Activated T-helper 17 cell treated with anti-CD3 and anti-CD28 coated beads, Interleukin-2, amount 50 U/mL, for 72 hours (primary cell): ENCODE measurements at regions not wholly inside any gene's neighbourhood (a gene's known extent, or its start where the extent isn't known, plus 50 kb on each side); places are given as distances from the start of the nearest gene placed in this dataset.

Experiments used
- ATAC-seq: fragments of 150-1000 bp; cut with Tn5 transposase; replicated peaks from 2 replicates; pipeline ENCODE4 v1.10.0; 2021; ENCODE audit warnings: mild to moderate bottlenecking, moderate library complexity
- H3K27ac Mint-ChIP-seq: one replicate; pipeline ENCODE4 v1.8.0; 2022; ENCODE audit warnings: mixed read lengths
- H3K27me3 Mint-ChIP-seq: one replicate; pipeline ENCODE4 v1.8.0; 2022; ENCODE audit warnings: mixed read lengths
- H3K36me3 Mint-ChIP-seq: one replicate; pipeline ENCODE4 v1.8.0; 2022; ENCODE audit warnings: low read depth, mild to moderate bottlenecking, mixed read lengths
- H3K4me1 Mint-ChIP-seq: one replicate; pipeline ENCODE4 v1.8.0; 2022; ENCODE audit warnings: mixed read lengths
- H3K4me3 Mint-ChIP-seq: one replicate; pipeline ENCODE4 v1.8.0; 2022; ENCODE audit warnings: mild to moderate bottlenecking, mixed read lengths
- H3K9me3 Mint-ChIP-seq: one replicate; pipeline ENCODE4 v1.8.0; 2022; ENCODE audit warnings: mixed read lengths

GRCh38 chr11:43580735-43581369, 99.7 kb upstream of the HSD17B12 start:
- Mint-ChIP-seq H3K4me3 (peak overlapping the region; percentile 74), H3K27me3 (peaks cover 68% of the 10 kb centered on the region), H3K36me3 (peaks cover 16% of the 10 kb centered on the region), H3K9me3 (no peaks in the 10 kb centered on the region), H3K4me1 (peaks cover 24% of the 10 kb centered on the region), H3K27ac (no peak overlapping the region)
- no peak for ATAC-seq

DNA sequence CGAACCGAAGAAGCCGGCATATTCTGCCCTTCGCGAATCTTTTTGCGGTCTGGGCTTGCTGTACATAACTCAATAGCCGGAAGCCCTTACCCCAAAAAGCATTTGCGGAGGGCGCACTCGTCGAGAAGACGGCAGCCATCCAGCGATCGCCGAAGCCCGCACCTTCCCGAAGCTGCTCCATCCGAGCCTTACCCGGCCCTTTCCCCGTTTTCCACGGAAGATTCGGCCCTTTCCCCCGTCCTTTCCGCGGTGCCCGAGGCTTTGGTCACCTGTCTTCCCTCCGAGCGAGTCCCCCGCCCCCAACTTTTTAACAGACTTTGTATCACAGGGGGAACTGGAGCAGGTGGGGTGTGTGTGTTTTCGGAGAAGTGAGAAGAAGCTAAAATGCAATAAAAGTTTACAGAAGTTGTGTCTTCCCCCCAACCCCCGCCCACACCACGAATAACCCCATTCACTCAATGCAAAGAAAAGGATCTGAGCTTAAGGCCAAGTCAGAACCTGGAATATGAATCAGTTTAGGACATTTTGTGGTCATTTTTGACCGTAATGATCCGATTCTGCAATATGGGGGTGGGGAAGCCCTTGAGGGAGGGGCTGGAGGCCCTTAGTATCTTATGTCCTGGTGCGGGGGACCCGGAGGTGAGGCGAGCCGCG, 99.0 kb upstream of the HSD17B12 start:
- peaks cover 66% of the 10 kb centered on the region for H3K27me3 Mint-ChIP-seq
- ATAC-seq, result no peak
- no peak overlapping the region for H3K27ac Mint-ChIP-seq
- peaks cover 16% of the 10 kb centered on the region for H3K36me3 Mint-ChIP-seq
- H3K9me3 Mint-ChIP-seq, result no peaks in the 10 kb centered on the region
- peak overlapping the region; percentile 74 for H3K4me3 Mint-ChIP-seq
- H3K4me1 Mint-ChIP-seq, result peaks cover 17% of the 10 kb centered on the region

DNA sequence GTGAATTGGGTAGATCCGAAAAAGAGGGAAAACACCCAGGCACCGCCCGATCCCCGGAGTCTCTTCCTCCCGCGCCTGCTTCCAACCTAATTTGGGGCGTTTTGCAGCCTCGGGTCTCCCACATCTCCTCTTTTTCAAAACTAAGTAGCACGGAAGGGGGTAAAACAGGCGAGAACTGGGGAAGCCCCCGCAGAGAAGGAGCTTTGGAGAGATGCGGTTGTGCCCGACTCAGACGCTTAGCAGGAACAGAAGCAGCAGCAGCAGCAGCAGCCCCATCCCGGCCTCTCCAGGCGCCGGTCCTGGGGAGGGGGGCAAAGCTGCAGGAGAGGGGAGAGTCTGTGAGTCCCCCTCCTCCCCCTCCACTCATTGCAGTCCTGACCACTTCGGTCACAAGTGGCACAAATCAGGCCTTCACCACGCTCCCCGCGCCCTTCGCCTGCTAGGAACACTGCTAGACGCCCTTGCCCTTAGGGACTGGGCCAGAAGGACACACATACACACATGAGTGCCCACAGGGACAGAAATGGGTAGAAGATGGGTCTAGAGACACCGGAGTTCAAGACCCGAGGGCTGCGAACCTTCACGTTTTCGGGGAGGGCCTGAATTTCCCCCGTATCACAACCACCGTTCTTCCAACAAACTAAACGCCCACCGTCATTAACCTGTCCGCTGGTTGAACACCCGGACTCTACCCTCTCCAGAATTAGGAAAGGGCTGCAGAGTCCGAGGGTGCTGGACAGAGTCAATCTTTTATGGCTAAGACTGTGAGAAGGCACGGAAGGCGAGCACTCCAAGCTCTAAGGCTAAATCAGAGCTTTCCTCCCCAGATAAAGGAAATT, 98.3 kb upstream of the HSD17B12 start:
- Mint-ChIP-seq H3K27me3 (peaks cover 66% of the 10 kb centered on the region), H3K27ac (no peak overlapping the region), H3K4me1 (peaks cover 11% of the 10 kb centered on the region), H3K36me3 (peaks cover 9% of the 10 kb centered on the region), H3K9me3 (no peaks in the 10 kb centered on the region), H3K4me3 (no peak overlapping the region)
- no peak for ATAC-seq

- H3K4me3 Mint-ChIP-seq, result no peak overlapping the region
- no peak overlapping the region for H3K27ac Mint-ChIP-seq
- peaks cover 63% of the 10 kb centered on the region for H3K27me3 Mint-ChIP-seq
- no peak for ATAC-seq
- H3K9me3 Mint-ChIP-seq, result no peaks in the 10 kb centered on the region
- peaks cover 7% of the 10 kb centered on the region for H3K4me1 Mint-ChIP-seq
- H3K36me3 Mint-ChIP-seq, result peaks cover 8% of the 10 kb centered on the region
These were observed 97.6 kb upstream of the HSD17B12 start for GRCh38 chr11:43582863-43583462.

GRCh38 chr11:43583548-43583947, 97.0 kb upstream of the HSD17B12 start:
- Mint-ChIP-seq H3K4me3 (no peak overlapping the region), H3K9me3 (no peaks in the 10 kb centered on the region), H3K4me1 (peaks cover 7% of the 10 kb centered on the region), H3K27me3 (peaks cover 62% of the 10 kb centered on the region), H3K27ac (no peak overlapping the region), H3K36me3 (peaks cover 8% of the 10 kb centered on the region)
- ATAC-seq, result no peak

DNA sequence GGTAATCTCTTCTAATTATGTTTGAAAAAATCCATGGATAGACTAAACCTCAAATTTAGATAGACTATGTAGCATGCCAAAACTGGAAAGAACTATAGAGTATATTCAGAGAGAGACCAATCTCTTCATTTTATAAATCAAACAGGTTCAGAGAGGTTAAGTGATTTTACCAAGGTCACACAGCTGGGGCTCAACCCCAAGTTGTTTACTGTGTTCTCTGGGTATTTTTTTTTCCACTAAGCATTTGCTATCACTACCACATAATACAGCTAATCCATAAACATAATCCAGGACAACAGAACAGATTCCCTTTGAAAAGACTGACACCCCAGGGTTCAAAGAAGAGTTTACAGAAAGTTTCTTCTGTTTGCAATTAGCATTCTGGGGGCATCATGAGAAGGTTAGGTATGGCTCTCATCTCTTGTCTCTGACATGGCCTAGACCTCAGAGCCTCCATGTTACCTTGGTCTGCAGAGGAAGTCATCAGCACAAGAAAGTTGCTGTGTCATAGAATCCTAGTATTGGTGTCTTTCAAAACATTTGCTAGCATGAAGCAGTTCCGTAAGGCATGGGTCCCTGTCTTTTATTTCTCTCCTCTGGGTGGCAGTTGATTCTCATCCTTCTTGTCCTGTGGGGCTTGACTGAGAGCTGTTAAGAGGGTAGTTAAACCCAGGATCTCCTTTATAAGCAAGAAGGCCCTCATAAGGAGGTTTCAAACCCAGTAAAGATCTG, 94.5 kb upstream of the HSD17B12 start:
- Mint-ChIP-seq H3K4me1 (no peaks in the 10 kb centered on the region), H3K27ac (no peak overlapping the region), H3K4me3 (no peak overlapping the region), H3K9me3 (no peaks in the 10 kb centered on the region), H3K27me3 (peaks cover 53% of the 10 kb centered on the region), H3K36me3 (no peaks in the 10 kb centered on the region)
- ATAC-seq, result no peak

DNA sequence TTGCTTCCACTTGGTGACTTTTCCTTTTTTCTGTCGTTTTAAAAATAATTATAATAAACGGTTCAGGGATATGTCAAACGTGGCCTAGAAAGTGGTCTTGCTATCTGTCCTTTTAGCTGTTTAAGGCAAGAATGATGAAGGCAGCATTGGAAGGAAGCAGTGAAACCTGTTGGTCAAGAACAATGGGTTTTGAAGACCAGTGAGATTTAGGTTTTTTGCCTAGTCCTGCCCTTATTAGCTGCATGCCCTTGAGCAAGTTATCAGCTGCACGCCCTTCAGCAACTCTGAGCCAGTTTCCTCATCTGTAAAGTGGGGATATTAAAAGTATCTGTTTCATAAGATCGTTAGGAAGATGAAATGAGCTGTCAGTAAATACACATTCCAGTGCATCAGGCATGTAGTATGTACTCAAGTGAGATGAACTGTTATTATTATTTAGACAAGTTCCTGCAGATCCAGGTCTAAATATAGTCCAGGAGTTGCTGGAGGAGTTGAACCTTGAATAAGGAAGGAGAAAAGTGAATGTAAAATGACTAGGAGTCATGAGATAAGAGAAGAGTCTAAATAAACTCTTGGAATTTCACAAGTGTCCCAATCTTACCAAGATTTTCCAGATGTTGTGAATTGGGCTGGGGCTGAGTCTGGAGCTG, 90.8 kb upstream of the HSD17B12 start:
- H3K9me3 Mint-ChIP-seq, result no peaks in the 10 kb centered on the region
- H3K27me3 Mint-ChIP-seq, result peaks cover 41% of the 10 kb centered on the region
- no peak for ATAC-seq
- no peak overlapping the region for H3K27ac Mint-ChIP-seq
- no peaks in the 10 kb centered on the region for H3K36me3 Mint-ChIP-seq
- H3K4me1 Mint-ChIP-seq, result no peaks in the 10 kb centered on the region
- H3K4me3 Mint-ChIP-seq, result no peak overlapping the region

DNA sequence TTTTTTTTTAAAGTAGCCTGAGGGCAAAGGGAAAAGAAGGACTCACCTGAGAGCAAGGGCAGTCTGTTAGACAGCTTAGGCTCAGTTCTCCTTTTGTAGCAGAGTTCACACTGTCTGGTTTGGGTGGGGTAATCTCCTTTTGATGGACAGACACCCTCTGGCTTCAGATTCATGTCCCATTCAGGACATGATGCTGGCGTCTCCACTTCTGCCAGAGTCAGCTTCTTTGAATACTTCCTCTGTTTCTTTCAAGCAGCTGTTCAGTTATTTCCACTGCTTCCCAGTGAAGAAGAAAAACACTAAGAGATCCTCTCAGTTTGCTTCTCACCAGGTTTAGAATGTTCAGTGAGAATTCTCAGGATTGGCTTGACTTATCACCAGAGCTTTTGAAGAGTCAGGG, 79.0 kb upstream of the HSD17B12 start:
- ATAC-seq, result no peak
- Mint-ChIP-seq H3K36me3 (no peaks in the 10 kb centered on the region), H3K9me3 (no peaks in the 10 kb centered on the region), H3K4me3 (no peak overlapping the region), H3K27me3 (peaks cover 30% of the 10 kb centered on the region), H3K4me1 (no peaks in the 10 kb centered on the region), H3K27ac (no peak overlapping the region)

GRCh38 chr11:43602670-43603069, 77.9 kb upstream of the HSD17B12 start:
- Mint-ChIP-seq H3K27me3 (peaks cover 33% of the 10 kb centered on the region), H3K9me3 (no peaks in the 10 kb centered on the region), H3K36me3 (no peaks in the 10 kb centered on the region), H3K27ac (no peak overlapping the region), H3K4me1 (no peaks in the 10 kb centered on the region), H3K4me3 (no peak overlapping the region)
- ATAC-seq, result no peak

- Mint-ChIP-seq H3K4me3 (no peak overlapping the region), H3K27ac (no peak overlapping the region), H3K27me3 (peaks cover 38% of the 10 kb centered on the region), H3K9me3 (peaks cover 22% of the 10 kb centered on the region), H3K4me1 (no peaks in the 10 kb centered on the region), H3K36me3 (no peaks in the 10 kb centered on the region)
- no peak for ATAC-seq
These were observed 66.3 kb upstream of the HSD17B12 start for GRCh38 chr11:43614214-43614613.

DNA sequence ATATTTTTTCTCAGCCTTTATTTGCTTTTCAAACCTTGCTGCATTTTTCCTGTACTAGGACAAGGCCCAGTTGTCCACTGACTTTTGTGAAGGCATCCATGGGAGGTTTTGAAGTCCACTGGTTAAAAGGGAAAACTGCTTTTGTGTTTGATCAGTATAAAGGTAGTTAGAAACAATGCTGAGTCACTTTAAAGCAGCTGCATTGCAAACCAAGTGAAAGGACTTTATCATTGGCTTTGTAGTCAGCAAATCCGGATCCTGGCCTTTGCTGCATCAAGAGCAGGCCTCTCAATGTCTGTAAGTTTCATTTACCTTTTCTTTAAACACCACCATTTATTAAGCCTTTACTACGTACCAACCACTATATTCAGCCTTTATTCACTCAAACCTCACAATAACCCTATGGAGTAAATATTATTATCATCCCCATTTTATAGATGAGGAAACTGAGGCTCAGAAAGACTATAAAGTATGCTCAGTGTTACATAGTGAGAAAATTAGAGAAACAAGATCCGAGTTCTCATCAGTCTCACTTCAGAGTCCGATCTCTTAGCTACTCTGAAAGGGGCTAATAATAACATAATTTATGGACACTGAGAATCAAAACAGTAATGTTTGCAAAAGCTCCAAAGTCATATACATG, 60.6 kb upstream of the HSD17B12 start:
- H3K36me3 Mint-ChIP-seq, result no peaks in the 10 kb centered on the region
- H3K9me3 Mint-ChIP-seq, result peaks cover 8% of the 10 kb centered on the region
- H3K27ac Mint-ChIP-seq, result no peak overlapping the region
- H3K27me3 Mint-ChIP-seq, result peaks cover 30% of the 10 kb centered on the region
- ATAC-seq, result no peak
- H3K4me1 Mint-ChIP-seq, result no peaks in the 10 kb centered on the region
- H3K4me3 Mint-ChIP-seq, result no peak overlapping the region

DNA sequence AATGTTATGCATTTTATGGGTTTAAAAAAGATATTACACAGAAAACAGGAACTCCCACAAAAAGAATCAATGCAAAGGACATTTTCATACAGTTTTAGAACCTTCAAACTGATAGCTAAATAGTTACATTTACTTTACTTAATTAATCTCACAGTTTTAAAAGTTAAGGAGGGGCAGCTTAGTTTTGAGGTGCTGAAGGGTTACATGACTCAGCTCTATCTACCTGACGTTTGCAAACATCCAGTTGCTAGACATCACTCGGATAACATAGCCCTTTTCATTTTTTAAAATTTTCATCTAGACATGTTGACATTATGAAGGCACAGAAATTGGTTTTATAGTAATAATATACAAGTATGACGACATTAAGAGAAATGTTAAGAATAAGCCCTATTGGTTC, 53.7 kb upstream of the HSD17B12 start:
- H3K4me1 Mint-ChIP-seq, result no peaks in the 10 kb centered on the region

More for the DNA sequence above, 53.7 kb upstream of the HSD17B12 start:
- no peaks in the 10 kb centered on the region for H3K36me3 Mint-ChIP-seq
- peaks cover 22% of the 10 kb centered on the region for H3K27me3 Mint-ChIP-seq
- ATAC-seq, result no peak
- no peaks in the 10 kb centered on the region for H3K9me3 Mint-ChIP-seq
- H3K4me3 Mint-ChIP-seq, result no peak overlapping the region
- no peak overlapping the region for H3K27ac Mint-ChIP-seq
